Glutamatergic neuron (in vitro differentiated cells): ENCODE measurements at regions not wholly inside any gene's neighbourhood (a gene's known extent, or its start where the extent isn't known, plus 50 kb on each side); places are given as distances from the start of the nearest gene placed in this dataset.

ENCODE experiments used
- DNase-seq: peaks from one replicate; pipeline ENCODE4 v3.0.0; 2022
- H3K27ac Mint-ChIP-seq: one replicate; pipeline ENCODE4 v1.8.0; 2020; ENCODE audit warnings: mild to moderate bottlenecking, mixed read lengths, inconsistent platforms; ENCODE audit not compliant: unreplicated experiment
- H3K27me3 Mint-ChIP-seq: one replicate; pipeline ENCODE4 v1.8.0; 2020; ENCODE audit warnings: mild to moderate bottlenecking, moderate library complexity, mixed read lengths, inconsistent platforms; ENCODE audit not compliant: unreplicated experiment
- H3K36me3 Mint-ChIP-seq: one replicate; pipeline ENCODE4 v1.8.0; 2020; ENCODE audit warnings: mild to moderate bottlenecking, mixed read lengths, inconsistent platforms; ENCODE audit not compliant: unreplicated experiment
- H3K4me1 Mint-ChIP-seq: one replicate; pipeline ENCODE4 v1.8.0; 2020; ENCODE audit warnings: mild to moderate bottlenecking, low read depth, mixed read lengths, inconsistent platforms; ENCODE audit not compliant: unreplicated experiment
- H3K4me3 Mint-ChIP-seq: one replicate; pipeline ENCODE4 v1.8.0; 2020; ENCODE audit warnings: mild to moderate bottlenecking, mixed read lengths, inconsistent platforms; ENCODE audit not compliant: unreplicated experiment
- H3K9me3 Mint-ChIP-seq: one replicate; pipeline ENCODE4 v1.8.0; 2020; ENCODE audit warnings: mild to moderate bottlenecking, moderate library complexity, mixed read lengths, inconsistent platforms; ENCODE audit not compliant: unreplicated experiment
- TF ChIP-seq, protein P1 (sequence below): fragments of 200-600 bp; sonication (generic); IDR thresholded peaks from one replicate; pipeline ENCODE4 v1.5.0; 2021; ENCODE audit not compliant: partially characterized antibody, unreplicated experiment

DNA sequence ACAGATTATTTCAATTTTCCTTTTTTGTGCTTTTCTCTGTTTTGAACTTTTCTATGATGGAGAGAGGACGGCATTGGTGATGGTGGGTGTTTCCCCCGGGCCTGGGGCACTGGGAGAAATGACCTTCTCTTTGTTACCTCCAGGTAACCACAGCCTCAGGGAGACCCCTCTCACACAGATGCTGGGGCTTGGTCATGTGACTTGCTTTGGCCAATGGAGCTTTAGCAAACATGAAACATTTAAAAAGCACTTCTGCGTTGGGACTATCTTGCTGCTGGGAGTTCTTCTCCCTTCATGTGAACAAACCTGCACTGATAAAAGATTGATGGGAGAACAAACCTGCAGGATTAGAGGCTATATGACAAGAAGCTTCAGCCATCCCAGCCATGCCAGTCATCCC is 122.9 kb downstream of the NGF start:
- H3K9me3 Mint-ChIP-seq: no peaks in the 10 kb centered on the region
- TF ChIP-seq, protein P1, sequence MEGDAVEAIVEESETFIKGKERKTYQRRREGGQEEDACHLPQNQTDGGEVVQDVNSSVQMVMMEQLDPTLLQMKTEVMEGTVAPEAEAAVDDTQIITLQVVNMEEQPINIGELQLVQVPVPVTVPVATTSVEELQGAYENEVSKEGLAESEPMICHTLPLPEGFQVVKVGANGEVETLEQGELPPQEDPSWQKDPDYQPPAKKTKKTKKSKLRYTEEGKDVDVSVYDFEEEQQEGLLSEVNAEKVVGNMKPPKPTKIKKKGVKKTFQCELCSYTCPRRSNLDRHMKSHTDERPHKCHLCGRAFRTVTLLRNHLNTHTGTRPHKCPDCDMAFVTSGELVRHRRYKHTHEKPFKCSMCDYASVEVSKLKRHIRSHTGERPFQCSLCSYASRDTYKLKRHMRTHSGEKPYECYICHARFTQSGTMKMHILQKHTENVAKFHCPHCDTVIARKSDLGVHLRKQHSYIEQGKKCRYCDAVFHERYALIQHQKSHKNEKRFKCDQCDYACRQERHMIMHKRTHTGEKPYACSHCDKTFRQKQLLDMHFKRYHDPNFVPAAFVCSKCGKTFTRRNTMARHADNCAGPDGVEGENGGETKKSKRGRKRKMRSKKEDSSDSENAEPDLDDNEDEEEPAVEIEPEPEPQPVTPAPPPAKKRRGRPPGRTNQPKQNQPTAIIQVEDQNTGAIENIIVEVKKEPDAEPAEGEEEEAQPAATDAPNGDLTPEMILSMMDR: no peak
- peaks cover 8% of the 10 kb centered on the region for H3K4me1 Mint-ChIP-seq
- H3K27ac Mint-ChIP-seq: no peak overlapping the region
- DNase-seq: no peak
- no peaks in the 10 kb centered on the region for H3K27me3 Mint-ChIP-seq
- no peaks in the 10 kb centered on the region for H3K36me3 Mint-ChIP-seq
- H3K4me3 Mint-ChIP-seq: no peak overlapping the region

DNA sequence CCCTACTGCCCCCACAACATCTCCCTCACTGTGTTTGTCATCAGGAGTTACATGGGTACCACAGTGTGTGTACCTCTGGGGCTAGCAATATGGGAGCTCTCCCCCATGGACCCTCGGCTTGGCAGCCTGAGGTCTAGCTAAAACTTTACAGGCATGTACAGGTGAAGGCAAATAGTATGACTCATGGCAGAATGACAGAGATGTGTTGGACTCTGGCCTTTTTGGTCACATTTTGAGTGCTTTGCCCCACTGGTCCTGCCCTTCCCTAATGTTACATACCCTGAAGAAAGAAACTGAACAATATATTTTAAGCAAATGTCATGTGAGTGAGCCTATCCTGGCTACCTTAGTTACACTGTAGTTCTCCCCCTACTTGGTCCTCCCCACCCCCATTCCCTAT is 124.0 kb downstream of the NGF start:
- H3K36me3 Mint-ChIP-seq: no peaks in the 10 kb centered on the region
- no peak overlapping the region for H3K4me3 Mint-ChIP-seq
- no peak overlapping the region for H3K27ac Mint-ChIP-seq
- DNase-seq: no peak
- TF ChIP-seq, protein P1: no peak
- no peaks in the 10 kb centered on the region for H3K27me3 Mint-ChIP-seq
- no peaks in the 10 kb centered on the region for H3K9me3 Mint-ChIP-seq
- peaks cover 7% of the 10 kb centered on the region for H3K4me1 Mint-ChIP-seq

- no peaks in the 10 kb centered on the region for H3K9me3 Mint-ChIP-seq
- peaks cover 4% of the 10 kb centered on the region for H3K4me1 Mint-ChIP-seq
- H3K4me3 Mint-ChIP-seq: no peak overlapping the region
- no peaks in the 10 kb centered on the region for H3K27me3 Mint-ChIP-seq
- H3K27ac Mint-ChIP-seq: no peak overlapping the region
- no peaks in the 10 kb centered on the region for H3K36me3 Mint-ChIP-seq
- TF ChIP-seq, protein P1: no peak
- no peak for DNase-seq
Observed at GRCh38 chr1:115213130-115213529, 123.8 kb upstream of the TSPAN2 start.

GRCh38 chr1:115211071-115211745 is 121.9 kb upstream of the TSPAN2 start:
- no peak overlapping the region for H3K4me3 Mint-ChIP-seq
- no peaks in the 10 kb centered on the region for H3K36me3 Mint-ChIP-seq
- H3K27ac Mint-ChIP-seq: no peak overlapping the region
- no peaks in the 10 kb centered on the region for H3K4me1 Mint-ChIP-seq
- no peaks in the 10 kb centered on the region for H3K27me3 Mint-ChIP-seq
- no peak for DNase-seq
- no peaks in the 10 kb centered on the region for H3K9me3 Mint-ChIP-seq
- TF ChIP-seq, protein P1: no peak

DNA sequence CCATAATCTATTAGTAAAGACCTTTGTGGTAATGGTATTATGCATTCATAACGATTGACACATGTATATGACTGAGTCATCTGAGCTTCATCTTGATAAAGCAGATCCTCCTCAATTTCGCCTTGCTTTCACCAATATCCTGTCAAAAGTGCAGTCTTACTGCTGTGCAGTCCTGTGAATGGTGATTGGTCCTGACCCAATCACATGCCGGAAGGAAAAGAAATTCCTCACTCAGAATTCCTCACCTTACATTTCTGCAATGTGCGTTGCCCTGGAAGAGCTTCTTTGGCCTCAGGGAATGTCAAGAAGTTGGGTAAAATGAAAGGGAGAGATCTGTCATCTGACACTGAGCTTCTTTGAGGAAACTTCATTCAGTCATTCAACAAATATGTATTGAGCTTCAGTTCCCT is 121.0 kb upstream of the TSPAN2 start:
- no peak for DNase-seq
- TF ChIP-seq, protein P1: no peak
- no peaks in the 10 kb centered on the region for H3K27me3 Mint-ChIP-seq
- H3K4me3 Mint-ChIP-seq: no peak overlapping the region
- H3K4me1 Mint-ChIP-seq: no peaks in the 10 kb centered on the region
- no peaks in the 10 kb centered on the region for H3K9me3 Mint-ChIP-seq
- no peaks in the 10 kb centered on the region for H3K36me3 Mint-ChIP-seq
- no peak overlapping the region for H3K27ac Mint-ChIP-seq
